COLO829 (cell line): ENCODE measurements at regions not wholly inside any gene's neighbourhood (a gene's known extent, or its start where the extent isn't known, plus 50 kb on each side); places are given as distances from the start of the nearest gene placed in this dataset.

Experiments used
- DNase-seq: peaks from one replicate; pipeline ENCODE4 v3.0.0; 2012; ENCODE audit warnings: low spot score

DNA sequence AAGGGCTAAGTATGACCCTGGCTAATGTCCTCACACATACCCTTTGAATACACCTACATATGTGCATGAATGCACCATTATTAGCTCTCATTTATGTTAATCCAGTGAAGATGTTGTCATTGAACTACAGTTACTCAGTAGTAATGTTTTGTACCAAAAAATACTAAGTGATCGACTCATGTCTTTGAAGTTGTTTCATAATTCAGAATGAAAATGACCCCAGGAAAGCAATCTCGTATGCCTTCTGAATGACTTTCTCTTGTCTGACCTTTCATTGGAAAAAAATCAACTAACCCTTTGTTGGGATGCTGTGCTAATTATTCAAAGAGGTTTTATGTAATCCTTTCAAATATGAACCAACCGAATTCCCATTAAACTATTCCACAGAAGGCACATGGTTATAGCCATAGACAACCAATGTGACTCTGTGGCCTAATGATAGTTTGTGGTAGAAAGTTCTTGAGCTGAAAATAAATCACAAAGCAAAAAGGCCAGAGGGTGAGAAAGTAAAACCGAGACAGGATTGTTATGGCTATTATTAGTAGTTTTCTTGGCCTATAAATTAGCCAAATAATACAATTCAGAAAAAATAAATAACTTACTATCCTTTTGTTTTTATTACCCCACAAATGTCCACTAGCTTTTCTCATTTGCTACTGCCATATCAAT lies 86.8 kb upstream of the STARD13 start:
- peak; percentile 82 for DNase-seq

DNA sequence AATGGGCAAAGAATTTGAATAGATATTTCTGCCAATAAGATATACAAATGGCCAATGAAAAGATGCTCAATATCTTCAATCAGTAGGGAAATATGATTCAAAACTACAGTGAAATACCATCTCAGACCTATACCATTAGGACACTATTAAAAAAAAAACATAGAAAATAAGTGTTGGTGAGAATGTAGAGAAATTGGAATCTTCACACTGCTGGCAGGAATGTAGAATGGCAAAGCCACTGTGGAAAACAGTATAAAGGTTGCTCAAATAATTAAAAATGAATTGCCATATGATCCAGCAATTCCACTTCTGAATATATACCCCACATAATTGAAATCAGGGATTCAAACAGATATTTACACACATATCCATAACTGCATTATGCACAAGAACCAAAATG lies 88.1 kb upstream of the STARD13 start:
- DNase-seq, result no peak

- no peak for DNase-seq
Measured at GRCh38 chr13:33375421-33375820, 89.9 kb upstream of the STARD13 start.

DNA sequence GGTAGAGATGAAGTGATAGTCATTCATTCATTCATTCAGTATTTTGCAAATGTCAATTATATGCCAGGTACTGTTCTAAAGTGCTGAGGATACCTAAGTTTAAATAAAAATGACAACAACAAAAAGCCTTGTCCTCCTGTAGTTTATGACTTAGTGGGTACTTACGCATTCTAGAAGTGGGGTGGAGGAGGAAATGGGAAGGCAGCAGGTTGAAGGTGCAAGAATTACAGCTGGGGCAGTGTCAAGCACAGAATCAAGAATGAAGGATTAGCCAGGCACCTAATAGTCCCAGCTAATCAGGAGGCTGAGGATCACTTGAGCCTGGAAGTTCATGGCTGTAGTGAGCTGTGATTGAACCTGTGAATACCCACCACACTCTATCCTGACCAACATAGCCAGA lies 90.7 kb upstream of the STARD13 start:
- no peak for DNase-seq

DNA sequence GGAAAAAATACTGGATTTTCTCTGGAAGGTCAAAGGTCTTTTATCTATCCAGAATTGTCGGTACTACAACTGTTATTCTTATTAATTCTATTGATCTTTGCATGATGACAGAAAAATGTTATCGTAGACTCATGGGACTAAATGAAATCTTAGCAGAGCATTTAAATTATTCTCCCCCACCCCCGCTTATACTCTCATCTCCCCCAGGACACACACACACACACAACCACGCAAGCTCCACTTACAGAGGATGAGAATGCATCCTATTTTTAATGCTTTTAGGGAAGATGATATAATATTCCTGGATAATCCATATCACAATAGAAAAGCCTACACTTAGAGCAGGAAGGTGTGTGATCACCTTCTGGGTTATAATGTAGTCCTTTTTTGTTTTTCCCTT lies 91.9 kb upstream of the STARD13 start:
- DNase-seq, result no peak

DNA sequence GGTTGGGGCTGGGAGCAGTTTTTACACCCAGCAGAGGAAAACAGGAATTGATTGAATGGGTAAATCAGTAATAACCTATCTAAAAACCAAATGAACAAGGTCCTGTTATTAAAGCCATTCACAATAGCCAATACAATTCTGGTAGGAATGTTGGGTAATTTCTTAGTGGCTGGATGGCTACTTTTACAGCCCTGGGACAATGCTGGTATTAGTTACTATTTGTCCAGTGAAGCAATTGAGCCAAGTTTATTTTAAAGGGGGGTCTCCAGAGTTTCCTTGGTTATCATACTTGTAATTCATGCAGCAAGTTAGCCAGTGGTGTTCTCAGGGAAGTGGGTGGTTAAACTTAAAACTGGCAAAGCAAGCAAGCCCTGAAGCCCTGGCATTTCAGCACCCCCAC lies 92.3 kb upstream of the STARD13 start:
- no peak for DNase-seq

DNA sequence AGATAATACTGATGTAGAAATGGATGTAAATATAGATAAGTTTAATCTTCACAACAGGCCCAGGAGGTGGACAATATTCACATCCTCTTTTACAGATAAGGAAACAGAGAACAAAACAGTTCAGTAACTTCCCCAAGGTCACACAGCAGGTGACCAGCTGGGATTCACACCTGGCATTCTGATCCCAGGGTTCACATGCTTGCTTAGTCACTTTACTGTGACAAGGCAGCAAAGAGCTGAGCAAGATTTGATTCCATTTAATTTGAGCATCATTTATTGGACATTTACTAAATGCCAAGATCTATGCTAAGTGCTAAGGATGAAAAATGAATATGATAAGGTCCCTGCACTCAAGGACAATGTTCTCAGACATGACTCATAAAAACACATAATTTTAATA lies 94.1 kb upstream of the STARD13 start:
- no peak for DNase-seq

GRCh38 chr13:33380487-33381079 lies 95.0 kb upstream of the STARD13 start:
- no peak for DNase-seq

- DNase-seq, result no peak
Measured at GRCh38 chr13:33381180-33381579, 95.6 kb upstream of the STARD13 start.

DNA sequence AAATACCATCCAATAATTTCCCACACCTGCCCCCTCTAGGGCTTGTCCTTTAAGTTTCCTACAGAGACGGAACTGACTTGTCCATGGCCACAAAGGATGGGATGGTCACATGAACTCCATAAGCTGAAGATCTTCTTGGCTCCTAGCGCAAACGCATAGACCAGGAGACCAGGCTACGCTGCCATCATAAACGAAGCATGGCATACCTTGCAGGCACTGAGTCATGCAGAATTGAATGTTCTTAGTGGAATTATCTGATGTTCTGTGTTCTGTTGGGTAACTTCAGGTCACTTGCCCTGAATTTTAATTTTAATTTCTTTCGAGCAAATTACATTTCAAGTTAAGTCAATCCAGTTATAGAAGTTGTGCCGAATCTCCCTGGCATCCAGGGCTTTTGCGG lies 96.4 kb upstream of the STARD13 start:
- DNase-seq, result no peak

DNA sequence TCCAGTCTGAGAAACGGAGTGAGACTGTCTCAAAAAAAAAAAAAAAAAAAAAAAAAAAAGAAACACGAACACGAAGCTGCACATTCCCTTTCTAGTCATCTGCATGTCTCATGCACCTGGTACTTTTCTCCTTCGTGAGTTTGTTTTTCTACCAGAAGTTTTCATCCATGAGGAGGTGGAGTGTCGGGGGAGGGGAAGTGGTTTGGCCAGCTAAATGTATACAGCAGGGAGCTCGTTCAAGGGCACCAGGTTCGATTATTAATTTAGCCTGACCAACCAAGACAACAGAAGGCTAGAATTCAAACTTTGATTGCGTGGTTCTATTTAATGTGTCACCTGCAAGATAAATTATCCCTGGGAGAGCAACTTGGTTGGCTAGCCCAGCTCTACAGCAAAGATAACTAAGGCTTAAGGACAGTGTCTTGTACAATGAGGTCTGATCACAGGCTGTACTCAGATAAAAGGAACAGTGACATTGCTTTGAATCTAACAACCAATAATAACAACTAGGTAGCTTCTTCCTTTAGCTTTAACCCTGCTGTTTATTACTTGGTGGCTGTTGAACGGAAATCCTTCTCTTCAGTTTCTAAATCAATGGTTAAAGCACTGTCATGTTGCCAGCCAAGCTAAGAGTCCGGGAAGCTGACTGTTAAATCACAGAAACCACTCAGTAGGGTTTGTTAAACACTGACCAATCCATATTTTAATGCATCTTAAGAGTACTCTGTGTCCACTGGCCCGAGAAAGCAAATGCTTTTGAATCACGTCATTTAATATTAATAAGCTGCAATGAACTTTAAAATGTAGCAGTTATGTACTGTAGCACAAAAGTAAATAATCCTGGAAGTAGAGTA lies 98.4 kb upstream of the STARD13 start:
- DNase-seq, result no peak

GRCh38 chr13:33388286-33388998 lies 102.9 kb upstream of the STARD13 start:
- DNase-seq, result no peak

DNA sequence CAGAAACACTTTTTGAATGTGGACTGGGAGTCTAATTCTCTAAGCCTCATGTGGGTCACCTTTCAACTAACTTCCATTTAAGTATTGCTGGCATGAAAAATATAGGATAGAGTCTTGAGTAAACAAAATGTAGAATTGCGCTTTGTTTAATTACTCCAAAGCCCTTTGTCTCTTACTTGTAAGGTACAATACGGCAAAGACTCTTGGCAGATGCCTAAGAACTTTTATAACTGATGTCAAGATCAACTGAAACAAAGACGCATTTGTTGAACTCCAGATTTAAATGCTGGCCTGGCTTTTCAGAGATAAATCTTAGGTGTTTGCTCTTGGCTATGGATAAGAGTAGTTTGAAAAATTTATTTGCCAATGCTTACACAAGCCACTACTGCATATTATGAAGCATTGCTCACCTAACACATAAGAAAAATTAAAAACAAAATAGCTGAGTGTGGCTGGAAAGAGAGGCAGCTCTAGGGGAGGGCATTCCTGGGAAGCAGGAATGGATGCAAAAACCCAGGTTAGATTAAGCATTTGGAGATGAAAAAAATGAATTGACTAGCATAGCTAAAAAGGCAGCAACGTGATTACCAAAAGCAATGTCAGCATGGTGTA lies 107.3 kb upstream of the STARD13 start:
- peak; percentile 43 for DNase-seq

DNA sequence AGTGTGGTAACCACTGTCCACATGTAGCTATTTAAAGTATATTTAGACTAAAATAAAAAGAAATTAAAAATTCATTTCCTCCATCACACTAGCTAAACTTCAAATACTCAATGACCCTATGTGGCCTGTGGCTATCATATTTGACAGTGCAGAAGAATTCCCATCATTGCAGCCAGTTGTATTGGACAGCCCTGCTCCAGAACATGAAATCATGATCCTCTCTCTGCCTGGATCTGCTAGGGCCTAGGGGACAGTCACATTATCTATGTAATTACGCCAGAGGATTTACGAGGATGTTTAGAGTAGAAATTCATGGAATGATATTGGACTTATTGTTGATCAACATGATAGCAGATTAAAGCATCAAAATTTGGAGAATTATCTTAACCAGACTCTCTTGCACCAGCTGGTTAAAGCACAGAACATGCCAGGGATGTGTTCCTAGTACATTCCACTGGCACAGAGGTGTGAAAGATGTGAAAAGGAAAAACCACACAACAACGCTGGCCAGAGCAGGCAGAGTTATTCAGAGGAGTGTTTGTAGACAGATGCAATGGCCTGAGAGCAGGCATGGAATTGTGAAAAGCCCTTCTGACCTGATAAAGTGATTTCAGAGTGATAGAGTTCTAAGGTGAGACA lies 108.9 kb upstream of the STARD13 start:
- no peak for DNase-seq

GRCh38 chr13:33401238-33401637 lies 115.7 kb upstream of the STARD13 start:
- no peak for DNase-seq

GRCh38 chr13:33402975-33403374 lies 117.4 kb upstream of the STARD13 start:
- DNase-seq, result no peak

DNA sequence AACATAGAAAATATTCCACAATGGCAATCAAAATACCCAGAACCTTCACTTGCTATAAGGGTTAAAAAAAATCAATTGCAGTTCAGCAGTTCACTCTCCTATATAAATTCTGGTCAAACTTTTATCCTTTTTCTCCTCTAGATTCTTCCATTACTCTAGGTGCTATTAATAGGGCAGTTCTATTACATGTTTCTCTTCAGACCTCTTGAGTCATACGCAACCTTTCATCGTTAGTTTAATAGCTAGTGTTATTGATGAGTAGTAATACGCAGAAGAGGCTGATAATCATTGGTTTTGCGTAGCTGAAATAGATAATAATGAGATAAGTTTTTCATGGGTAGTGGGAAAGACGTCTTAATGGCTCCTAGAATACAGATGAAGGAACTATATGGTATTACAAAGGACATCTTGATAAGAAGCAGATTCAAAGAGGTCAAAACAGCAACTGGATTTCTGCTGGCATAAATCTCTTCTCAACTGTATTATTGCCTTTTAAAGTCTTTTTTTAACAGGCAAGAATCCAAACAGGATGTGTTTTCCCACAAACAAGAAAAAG lies 118.3 kb upstream of the STARD13 start:
- DNase-seq, result no peak

GRCh38 chr13:33405371-33405770 lies 119.8 kb upstream of the STARD13 start:
- no peak for DNase-seq

DNA sequence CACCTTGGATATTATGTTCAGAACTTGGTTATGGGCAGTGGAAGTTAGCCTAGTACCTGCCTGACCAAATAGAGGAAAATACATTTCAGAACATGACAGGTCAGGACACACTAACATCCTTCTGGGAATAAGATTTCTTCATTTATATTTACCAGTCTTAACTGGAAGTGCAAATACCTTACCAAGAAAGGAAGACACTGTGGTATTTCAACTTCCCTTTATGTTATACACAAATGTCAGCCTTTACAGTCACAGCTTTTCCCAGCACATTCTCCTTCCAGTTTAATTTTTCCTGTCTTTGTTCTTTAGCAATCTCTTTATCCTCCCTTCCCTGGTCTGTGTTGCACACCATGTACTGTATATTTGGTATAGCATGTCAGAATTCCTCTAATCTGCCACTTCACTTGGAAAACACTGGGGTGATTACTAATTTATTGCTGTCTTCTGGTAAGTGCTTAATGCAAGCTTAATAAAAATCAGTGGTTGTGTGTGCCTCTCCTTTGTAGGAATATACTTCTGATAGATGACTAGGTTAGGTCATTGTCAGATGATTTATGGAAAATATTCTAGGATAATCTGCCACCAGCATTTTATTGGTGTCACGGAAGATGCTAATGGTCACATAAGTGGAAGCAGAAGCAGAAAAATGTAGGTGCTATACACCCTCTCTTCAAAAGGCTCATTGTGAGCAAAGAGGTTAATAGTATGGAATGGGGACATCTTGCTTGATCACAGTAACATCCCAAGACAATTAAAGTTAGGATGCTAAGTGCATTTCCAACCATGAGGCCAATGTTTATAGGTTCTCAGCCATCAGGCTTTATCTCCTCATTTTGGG lies 124.3 kb upstream of the STARD13 start:
- DNase-seq, result no peak

- no peak for DNase-seq
Measured at GRCh38 chr13:33410619-33411018, 125.1 kb upstream of the STARD13 start.
